GM12878 (cell line): ENCODE measurements at regions not wholly inside any gene's neighbourhood (a gene's known extent, or its start where the extent isn't known, plus 50 kb on each side); places are given as distances from the start of the nearest gene placed in this dataset.

Source experiments
- BCLAF1 ChIP-seq: fragments of 450-650 bp; IDR thresholded peaks from 2 replicates; pipeline ENCODE4 v1.6.1; 2017; ENCODE audit warnings: antibody characterized with exemption, mild to moderate bottlenecking, moderate library complexity
- CBX3 ChIP-seq: fragments of 200-600 bp; sonication (generic); IDR thresholded peaks from 2 replicates; pipeline ENCODE4 v1.6.1; 2016; ENCODE audit warnings: low read depth, borderline replicate concordance
- CHD2 ChIP-seq: IDR thresholded peaks from 2 replicates; pipeline ENCODE4 v1.6.1; 2011; ENCODE audit warnings: low read depth, low read length, improper control_type of control experiment, borderline replicate concordance
- FOXK2 ChIP-seq: fragments of 450-650 bp; IDR thresholded peaks from 2 replicates; pipeline ENCODE4 v1.6.1; 2017; ENCODE audit warnings: mild to moderate bottlenecking, moderate library complexity
- KLF5 ChIP-seq: fragments of 450-650 bp; IDR thresholded peaks from 2 replicates; pipeline ENCODE4 v1.6.1; 2014; ENCODE audit warnings: mild to moderate bottlenecking; ENCODE audit not compliant: partially characterized antibody
- NFYA ChIP-seq: IDR thresholded peaks from 2 replicates; pipeline ENCODE4 v1.6.1; 2011; ENCODE audit warnings: low read depth, mild to moderate bottlenecking, low read length, improper control_type of control experiment, borderline replicate concordance
- SUZ12 ChIP-seq: fragments of 200-600 bp; sonication (generic); IDR thresholded peaks from one replicate; pipeline ENCODE4 v1.6.1; 2018; ENCODE audit warnings: antibody characterized with exemption, mild to moderate bottlenecking; ENCODE audit not compliant: unreplicated experiment
- ZBTB4 ChIP-seq: fragments of 450-650 bp; formaldehyde crosslinking; IDR thresholded peaks from 2 replicates; pipeline ENCODE4 v1.4.0; 2022; ENCODE audit warnings: mild to moderate bottlenecking, moderate library complexity
- ZNF217 ChIP-seq: fragments of 450-650 bp; IDR thresholded peaks from 2 replicates; pipeline ENCODE4 v1.6.1; 2017; ENCODE audit warnings: antibody characterized with exemption, mild to moderate bottlenecking

- no peak for TF ChIP-seq BCLAF1
- TF ChIP-seq CHD2 = no peak
- TF ChIP-seq ZBTB4 (CRISPR knock-in tag) = no peak
- TF ChIP-seq KLF5 = no peak
- no peak for TF ChIP-seq FOXK2
- no peak for TF ChIP-seq CBX3
- no peak for TF ChIP-seq NFYA
- TF ChIP-seq SUZ12 = no peak
- no peak for TF ChIP-seq ZNF217
Measured at GRCh38 chr6:166725571-166725970, 98.5 kb upstream of the RPS6KA2 start (continued).
